H9 (cell line): ENCODE measurements at regions not wholly inside any gene's neighbourhood (a gene's known extent, or its start where the extent isn't known, plus 50 kb on each side); places are given as distances from the start of the nearest gene placed in this dataset.

Source experiments
- DNase-seq: peaks from one replicate; pipeline ENCODE4 v3.0.0-alpha.2; 2017
- H2AFZ ChIP-seq: one replicate; pipeline ENCODE4 v1.6.1; 2013; ENCODE audit warnings: mild to moderate bottlenecking, low read length, control low read depth, moderate library complexity
- H2AK5ac ChIP-seq: 2 replicates; pipeline ENCODE4 v1.6.1; 2013; ENCODE audit warnings: low read length, control low read depth, mixed read lengths; ENCODE audit not compliant: insufficient read length
- H2BK120ac ChIP-seq: one replicate; pipeline ENCODE4 v1.6.1; 2013; ENCODE audit warnings: low read depth, mild to moderate bottlenecking, low read length, control low read depth, inconsistent platforms; ENCODE audit not compliant: poor library complexity, severe bottlenecking
- H2BK12ac ChIP-seq: 2 replicates; pipeline ENCODE4 v1.6.1; 2013; ENCODE audit warnings: low read length, control low read depth, mixed read lengths, low read depth; ENCODE audit not compliant: insufficient read length
- H2BK15ac ChIP-seq: 2 replicates; pipeline ENCODE4 v1.6.1; 2013; ENCODE audit warnings: low read depth, low read length, control low read depth
- H2BK20ac ChIP-seq: one replicate; pipeline ENCODE4 v1.6.1; 2013; ENCODE audit warnings: low read depth, mild to moderate bottlenecking, low read length, control low read depth, inconsistent platforms; ENCODE audit not compliant: poor library complexity, severe bottlenecking
- H2BK5ac ChIP-seq: 2 replicates; pipeline ENCODE4 v1.6.1; 2013; ENCODE audit warnings: low read length, control low read depth, mixed read lengths; ENCODE audit not compliant: insufficient read length
- H3K14ac ChIP-seq: 2 replicates; pipeline ENCODE4 v1.6.1; 2013; ENCODE audit warnings: low read length, control low read depth; ENCODE audit not compliant: insufficient read depth
- H3K18ac ChIP-seq: 2 replicates; pipeline ENCODE4 v1.6.1; 2013; ENCODE audit warnings: low read depth, mild to moderate bottlenecking, mixed read lengths, low read length, control low read depth; ENCODE audit not compliant: insufficient read length
- H3K23ac ChIP-seq: 2 replicates; pipeline ENCODE4 v1.6.1; 2013; ENCODE audit warnings: low read length, control low read depth, mixed read lengths, low read depth; ENCODE audit not compliant: insufficient read length
- H3K23me2 ChIP-seq: 2 replicates; pipeline ENCODE4 v1.6.1; 2013; ENCODE audit warnings: low read depth, mild to moderate bottlenecking, mixed read lengths, low read length, control low read depth; ENCODE audit not compliant: insufficient read length, poor library complexity, severe bottlenecking
- H3K27ac ChIP-seq: 2 replicates; pipeline ENCODE4 v1.5.1; 2013; ENCODE audit warnings: low read length, control low read depth, mixed read lengths, low read depth; ENCODE audit not compliant: insufficient read length
- H3K27me3 ChIP-seq: 2 replicates; pipeline ENCODE4 v1.6.1; 2013; ENCODE audit warnings: low read length, control low read depth, inconsistent platforms; ENCODE audit not compliant: insufficient read depth
- H3K4ac ChIP-seq: 2 replicates; pipeline ENCODE4 v1.6.1; 2013; ENCODE audit warnings: low read depth, mild to moderate bottlenecking, control low read depth, inconsistent platforms, low read length, moderate library complexity
- H3K4me1 ChIP-seq: 2 replicates; pipeline ENCODE4 v1.6.1; 2013; ENCODE audit warnings: low read length, control low read depth, inconsistent platforms; ENCODE audit not compliant: insufficient read depth
- H3K4me2 ChIP-seq: 2 replicates; pipeline ENCODE4 v1.6.1; 2013; ENCODE audit warnings: low read length, control low read depth, mixed read lengths; ENCODE audit not compliant: insufficient read length, insufficient read depth
- H3K56ac ChIP-seq: 2 replicates; pipeline ENCODE4 v1.6.1; 2013; ENCODE audit warnings: low read depth, mild to moderate bottlenecking, mixed read lengths, low read length, control low read depth; ENCODE audit not compliant: insufficient read length
- H3K79me1 ChIP-seq: 2 replicates; pipeline ENCODE4 v1.6.1; 2013; ENCODE audit warnings: low read depth, mild to moderate bottlenecking, moderate library complexity, low read length, control low read depth, inconsistent platforms; ENCODE audit not compliant: insufficient read depth, poor library complexity, severe bottlenecking
- H3K79me2 ChIP-seq: 2 replicates; pipeline ENCODE4 v1.6.1; 2013; ENCODE audit warnings: low read length, control low read depth, inconsistent platforms; ENCODE audit not compliant: insufficient read depth
- H3K9ac ChIP-seq: 2 replicates; pipeline ENCODE4 v1.6.1; 2013; ENCODE audit warnings: low read length, control low read depth, mixed read lengths; ENCODE audit not compliant: insufficient read length; ENCODE audit errors: extremely low read depth
- H3K9me3 ChIP-seq: one replicate; pipeline ENCODE4 v1.6.1; 2013; ENCODE audit warnings: low read depth, low read length, inconsistent platforms; ENCODE audit not compliant: control insufficient read depth
- H3T11ph ChIP-seq: one replicate; pipeline ENCODE4 v1.6.1; 2013; ENCODE audit warnings: mild to moderate bottlenecking, low read length, control low read depth, inconsistent platforms
- H4K20me1 ChIP-seq: one replicate; pipeline ENCODE4 v1.6.1; 2013; ENCODE audit not compliant: control insufficient read depth, insufficient read length, insufficient read depth
- H4K5ac ChIP-seq: 2 replicates; pipeline ENCODE4 v1.6.1; 2013; ENCODE audit warnings: low read depth, mild to moderate bottlenecking, mixed read lengths, low read length, control low read depth; ENCODE audit not compliant: insufficient read length
- H4K8ac ChIP-seq: replicated peaks from 2 replicates; pipeline ENCODE4 v1.6.1; 2013; ENCODE audit warnings: low read length, control low read depth, mixed read lengths, low read depth; ENCODE audit not compliant: insufficient read length
- H4K91ac ChIP-seq: 2 replicates; pipeline ENCODE4 v1.6.1; 2013; ENCODE audit warnings: low read depth, mild to moderate bottlenecking, moderate library complexity, mixed read lengths, low read length, control low read depth; ENCODE audit not compliant: insufficient read length
- H3K27ac Mint-ChIP-seq, 3 experiments: 2 replicates in 2 of 3; 3 replicates in 1 of 3; pipeline ENCODE4 v1.8.0; 2020 to 2021; ENCODE audit warnings: mixed read lengths in 3 of 3, mild to moderate bottlenecking in 1 of 3, moderate library complexity in 1 of 3
- H3K27me3 Mint-ChIP-seq: 2 replicates; pipeline ENCODE4 v1.8.0; 2021; ENCODE audit warnings: low read depth, mild to moderate bottlenecking, moderate library complexity, mixed read lengths
- H3K36me3 Mint-ChIP-seq, 3 experiments: 2 replicates in 2 of 3; 3 replicates in 1 of 3; pipeline ENCODE4 v1.8.0; 2020 to 2021; ENCODE audit warnings: low read depth in 3 of 3, mixed read lengths in 3 of 3; ENCODE audit not compliant: insufficient read depth in 1 of 3
- H3K4me1 Mint-ChIP-seq, 2 experiments: 2 replicates each; pipeline ENCODE4 v1.8.0; 2020; ENCODE audit warnings: mixed read lengths in 2 of 2
- H3K4me3 Mint-ChIP-seq, 2 experiments: 2 replicates in 1 of 2; 3 replicates in 1 of 2; pipeline ENCODE4 v1.8.0; 2020 to 2021; ENCODE audit warnings: mild to moderate bottlenecking in 2 of 2, mixed read lengths in 2 of 2, moderate library complexity in 1 of 2
- H3K9me3 Mint-ChIP-seq, 2 experiments: 2 replicates in 1 of 2; 3 replicates in 1 of 2; pipeline ENCODE4 v1.8.0; 2020; ENCODE audit warnings: mild to moderate bottlenecking in 2 of 2, mixed read lengths in 2 of 2, moderate library complexity in 1 of 2
- WGBS: extraction: QIAGEN DNeasy Blood & Tissue Kit; methylation state at CpG from one replicate; pipeline ENCODE4 v1.1.7; 2013; ENCODE audit warnings: missing lambda C conversion rate, low lambda C conversion rate, mixed read lengths; ENCODE audit not compliant: insufficient read length; ENCODE audit errors: extremely low coverage; 5-methylcytosine and 5-hydroxymethylcytosine counted together
- TF ChIP-seq, protein P1 (sequence below): fragments of 200-600 bp; sonication (generic); conservative IDR thresholded peaks from 3 replicates; pipeline ENCODE4 v1.8.0; 2021; ENCODE audit warnings: antibody characterized with exemption, mild to moderate bottlenecking

DNA sequence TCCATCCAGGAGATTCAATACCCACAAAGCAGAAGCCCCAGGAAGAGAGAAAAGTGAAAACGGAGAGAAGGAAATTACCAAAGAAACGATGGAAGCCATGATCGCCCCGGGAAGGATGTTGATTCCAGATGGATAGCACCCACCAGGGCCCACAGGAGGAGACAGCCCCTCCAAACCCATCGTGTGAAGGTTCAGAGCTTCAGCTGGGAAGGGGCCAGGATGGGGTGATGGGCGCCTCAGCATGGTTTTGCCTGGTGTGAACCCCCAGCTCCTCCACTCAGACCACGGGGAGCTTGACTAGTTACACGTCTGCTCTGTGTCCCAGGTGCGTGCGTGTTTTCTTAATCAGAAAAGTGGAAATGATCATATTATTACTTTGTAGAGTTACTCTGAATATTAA is 264.5 kb downstream of the EIPR1 start:
- no peaks in the 10 kb centered on the region for H4K20me1 ChIP-seq
- H3K4ac ChIP-seq: no peak overlapping the region
- H3K14ac ChIP-seq: no peak overlapping the region
- Mint-ChIP-seq H3K27ac (no peak overlapping the region), H3K27me3 (peaks cover 2% of the 10 kb centered on the region), H3K9me3 (peaks cover 7 to 9% of the 10 kb centered on the region in 2 experiments; a peak in 4 of 5 replicates), H3K4me3 (no peak overlapping the region), H3K36me3 (no peaks in the 10 kb centered on the region), H3K4me1 (peaks cover 15 to 16% of the 10 kb centered on the region in 2 experiments)
- H3K79me1 ChIP-seq: no peaks in the 10 kb centered on the region
- H4K8ac ChIP-seq: no peak overlapping the region
- H2BK15ac ChIP-seq: no peak overlapping the region
- H2AK5ac ChIP-seq: no peak overlapping the region
- no peaks in the 10 kb centered on the region for H3K9me3 ChIP-seq
- no peak overlapping the region for H2BK5ac ChIP-seq
- H4K91ac ChIP-seq: no peak overlapping the region
- no peaks in the 10 kb centered on the region; the same call in 1 of the 2 replicates for H3K4me1 ChIP-seq
- DNase-seq: no peak
- no peak overlapping the region for H4K5ac ChIP-seq
- no peak overlapping the region for H3K4me2 ChIP-seq
- no peaks in the 10 kb centered on the region for H3K27me3 ChIP-seq
- H3K27ac ChIP-seq: no peak overlapping the region
- H2BK120ac ChIP-seq: no peak overlapping the region
- H3K79me2 ChIP-seq: no peaks in the 10 kb centered on the region
- H2BK12ac ChIP-seq: no peak overlapping the region
- H3K23ac ChIP-seq: no peak overlapping the region
- WGBS: no CpG with 5 or more reads among the region's 10 CpGs
- no peak overlapping the region for H3K56ac ChIP-seq
- no peak overlapping the region for H3T11ph ChIP-seq
- H2AFZ ChIP-seq: no peak overlapping the region
- no peak overlapping the region for H3K18ac ChIP-seq
- no peaks in the 10 kb centered on the region for H3K23me2 ChIP-seq
- no peak overlapping the region for H2BK20ac ChIP-seq
- no peak overlapping the region for H3K9ac ChIP-seq
- TF ChIP-seq, protein P1, sequence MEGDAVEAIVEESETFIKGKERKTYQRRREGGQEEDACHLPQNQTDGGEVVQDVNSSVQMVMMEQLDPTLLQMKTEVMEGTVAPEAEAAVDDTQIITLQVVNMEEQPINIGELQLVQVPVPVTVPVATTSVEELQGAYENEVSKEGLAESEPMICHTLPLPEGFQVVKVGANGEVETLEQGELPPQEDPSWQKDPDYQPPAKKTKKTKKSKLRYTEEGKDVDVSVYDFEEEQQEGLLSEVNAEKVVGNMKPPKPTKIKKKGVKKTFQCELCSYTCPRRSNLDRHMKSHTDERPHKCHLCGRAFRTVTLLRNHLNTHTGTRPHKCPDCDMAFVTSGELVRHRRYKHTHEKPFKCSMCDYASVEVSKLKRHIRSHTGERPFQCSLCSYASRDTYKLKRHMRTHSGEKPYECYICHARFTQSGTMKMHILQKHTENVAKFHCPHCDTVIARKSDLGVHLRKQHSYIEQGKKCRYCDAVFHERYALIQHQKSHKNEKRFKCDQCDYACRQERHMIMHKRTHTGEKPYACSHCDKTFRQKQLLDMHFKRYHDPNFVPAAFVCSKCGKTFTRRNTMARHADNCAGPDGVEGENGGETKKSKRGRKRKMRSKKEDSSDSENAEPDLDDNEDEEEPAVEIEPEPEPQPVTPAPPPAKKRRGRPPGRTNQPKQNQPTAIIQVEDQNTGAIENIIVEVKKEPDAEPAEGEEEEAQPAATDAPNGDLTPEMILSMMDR: no peak
